ENCODE measurements at regions not wholly inside any gene's neighbourhood (a gene's known extent, or its start where the extent isn't known, plus 50 kb on each side); places are given as distances from the start of the nearest gene placed in this dataset.
"Not testable (repeated sequence)": the region's sequence is repeated elsewhere in the genome, so short reads cannot be mapped to it uniquely, and the experiment has no call there.

GRCh38 chr1:147077523-147077922 lies 94.7 kb downstream of the PRKAB2 start:
- Mint-ChIP-seq H3K27ac (no peak overlapping the region), H3K9me3 (peaks cover 5% of the 10 kb centered on the region), H3K4me1 (peaks cover 43% of the 10 kb centered on the region), H3K4me3 (no peak overlapping the region), H3K36me3 (peaks cover 2% of the 10 kb centered on the region), H3K27me3 (peaks cover 81% of the 10 kb centered on the region)

- Mint-ChIP-seq H3K27ac (no peak overlapping the region), H3K36me3 (no peaks in the 10 kb centered on the region), H3K4me1 (peaks cover 43% of the 10 kb centered on the region), H3K4me3 (no peak overlapping the region), H3K9me3 (peaks cover under 1% of the 10 kb centered on the region), H3K27me3 (peaks cover 78% of the 10 kb centered on the region)
Observed at GRCh38 chr1:147077081-147077480, 95.2 kb downstream of the PRKAB2 start.

DNA sequence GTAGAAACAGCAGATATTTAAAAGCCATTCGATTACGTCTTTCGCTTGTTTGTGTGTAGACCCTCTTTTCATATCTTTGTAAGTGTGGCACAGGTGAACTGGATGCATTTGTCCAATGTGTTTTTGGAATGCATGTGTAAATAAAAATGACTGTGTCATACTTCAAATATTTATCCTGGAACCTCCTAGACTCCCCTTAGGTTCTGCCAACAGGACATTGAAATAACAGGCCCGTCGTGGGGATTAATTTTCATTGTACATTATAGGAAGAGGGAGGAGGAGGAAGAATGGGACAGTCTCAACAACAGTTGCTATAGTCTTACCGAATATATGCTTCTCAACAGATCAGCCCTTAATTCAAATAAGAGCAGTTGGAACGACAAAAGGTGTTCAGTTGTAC lies 95.8 kb downstream of the PRKAB2 start:
- peaks cover 43% of the 10 kb centered on the region for H3K4me1 Mint-ChIP-seq
- H3K36me3 Mint-ChIP-seq = no peaks in the 10 kb centered on the region
- no peak overlapping the region for H3K4me3 Mint-ChIP-seq
- H3K9me3 Mint-ChIP-seq = no peaks in the 10 kb centered on the region
- no peak overlapping the region for H3K27ac Mint-ChIP-seq
- peaks cover 80% of the 10 kb centered on the region for H3K27me3 Mint-ChIP-seq

- peak overlapping the region; percentile 71 for H3K4me3 Mint-ChIP-seq
- H3K4me1 Mint-ChIP-seq = peaks cover 12% of the 10 kb centered on the region
- no peak overlapping the region for H3K27ac Mint-ChIP-seq
- peaks cover 3% of the 10 kb centered on the region for H3K36me3 Mint-ChIP-seq
- H3K27me3 Mint-ChIP-seq = peaks cover 62% of the 10 kb centered on the region
- peaks cover 8% of the 10 kb centered on the region for H3K9me3 Mint-ChIP-seq
Observed at GRCh38 chr1:147072482-147073432, 99.5 kb downstream of the PRKAB2 start.

GRCh38 chr1:147071142-147071541 lies 101.1 kb downstream of the PRKAB2 start:
- Mint-ChIP-seq H3K9me3 (peaks cover 8% of the 10 kb centered on the region), H3K27me3 (peaks cover 51% of the 10 kb centered on the region), H3K4me1 (peaks cover 11% of the 10 kb centered on the region), H3K27ac (no peak overlapping the region), H3K4me3 (no peak overlapping the region), H3K36me3 (peaks cover 3% of the 10 kb centered on the region)

DNA sequence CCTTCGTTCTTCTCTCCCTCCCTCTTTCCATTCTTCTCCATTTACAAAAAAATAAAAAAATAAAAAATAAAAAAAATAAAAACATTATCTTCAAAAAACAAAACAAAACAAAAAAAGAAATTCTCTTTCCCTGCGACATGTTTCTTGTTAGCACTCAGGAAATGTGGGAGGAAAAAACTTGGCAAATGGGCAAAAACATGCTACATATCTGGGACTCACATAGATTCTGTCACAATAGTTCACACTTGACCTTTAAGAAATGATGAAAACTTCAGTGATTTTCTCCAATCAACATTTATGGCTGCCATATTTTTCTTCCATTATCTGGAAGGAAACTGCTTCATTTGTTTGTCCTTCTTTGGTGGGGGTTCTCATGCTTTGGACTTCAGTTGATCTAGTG lies 109.3 kb downstream of the PRKAB2 start:
- Mint-ChIP-seq H3K4me3 (no peak overlapping the region), H3K27ac (no peak overlapping the region), H3K27me3 (peaks cover 14% of the 10 kb centered on the region), H3K36me3 (no peaks in the 10 kb centered on the region), H3K4me1 (no peaks in the 10 kb centered on the region), H3K9me3 (no peaks in the 10 kb centered on the region)

- not testable (repeated sequence) for H3K27ac Mint-ChIP-seq, H3K4me3 Mint-ChIP-seq, H3K9me3 Mint-ChIP-seq, H3K4me1 Mint-ChIP-seq, H3K36me3 Mint-ChIP-seq
- peaks cover 14% of the 10 kb centered on the region for H3K27me3 Mint-ChIP-seq
Observed at GRCh38 chr1:147061880-147062279, 110.4 kb downstream of the PRKAB2 start.

GRCh38 chr1:147053269-147053668 lies 115.1 kb downstream of the NBPF12 start:
- H3K4me3 Mint-ChIP-seq = no peak overlapping the region
- H3K27me3 Mint-ChIP-seq = peaks cover 4% of the 10 kb centered on the region
- H3K36me3 Mint-ChIP-seq = no peaks in the 10 kb centered on the region
- no peaks in the 10 kb centered on the region for H3K4me1 Mint-ChIP-seq
- no peaks in the 10 kb centered on the region for H3K9me3 Mint-ChIP-seq
- H3K27ac Mint-ChIP-seq = no peak overlapping the region

- Mint-ChIP-seq H3K4me3 (no peak overlapping the region), H3K36me3 (no peaks in the 10 kb centered on the region), H3K27me3 (peaks cover 4% of the 10 kb centered on the region), H3K27ac (no peak overlapping the region), H3K9me3 (no peaks in the 10 kb centered on the region), H3K4me1 (no peaks in the 10 kb centered on the region)
Observed at GRCh38 chr1:147052677-147053076, 114.6 kb downstream of the NBPF12 start.

GRCh38 chr1:147052143-147052542 lies 114.0 kb downstream of the NBPF12 start:
- Mint-ChIP-seq H3K9me3 (no peaks in the 10 kb centered on the region), H3K4me3 (no peak overlapping the region), H3K36me3 (no peaks in the 10 kb centered on the region), H3K4me1 (peaks cover 2% of the 10 kb centered on the region), H3K27ac (no peak overlapping the region), H3K27me3 (peaks cover 4% of the 10 kb centered on the region)

- H3K27me3 Mint-ChIP-seq = peaks cover 4% of the 10 kb centered on the region
- H3K4me1 Mint-ChIP-seq = peaks cover 12% of the 10 kb centered on the region
- H3K4me3 Mint-ChIP-seq = no peak overlapping the region
- H3K36me3 Mint-ChIP-seq = no peaks in the 10 kb centered on the region
- no peaks in the 10 kb centered on the region for H3K9me3 Mint-ChIP-seq
- H3K27ac Mint-ChIP-seq = no peak overlapping the region
Observed at GRCh38 chr1:147051136-147051535, 113.0 kb downstream of the NBPF12 start.

GRCh38 chr1:147050654-147051053 lies 112.5 kb downstream of the NBPF12 start:
- H3K4me1 Mint-ChIP-seq = peaks cover 17% of the 10 kb centered on the region
- H3K27me3 Mint-ChIP-seq = peaks cover 4% of the 10 kb centered on the region
- H3K9me3 Mint-ChIP-seq = no peaks in the 10 kb centered on the region
- H3K4me3 Mint-ChIP-seq = no peak overlapping the region
- no peak overlapping the region for H3K27ac Mint-ChIP-seq
- H3K36me3 Mint-ChIP-seq = no peaks in the 10 kb centered on the region

DNA sequence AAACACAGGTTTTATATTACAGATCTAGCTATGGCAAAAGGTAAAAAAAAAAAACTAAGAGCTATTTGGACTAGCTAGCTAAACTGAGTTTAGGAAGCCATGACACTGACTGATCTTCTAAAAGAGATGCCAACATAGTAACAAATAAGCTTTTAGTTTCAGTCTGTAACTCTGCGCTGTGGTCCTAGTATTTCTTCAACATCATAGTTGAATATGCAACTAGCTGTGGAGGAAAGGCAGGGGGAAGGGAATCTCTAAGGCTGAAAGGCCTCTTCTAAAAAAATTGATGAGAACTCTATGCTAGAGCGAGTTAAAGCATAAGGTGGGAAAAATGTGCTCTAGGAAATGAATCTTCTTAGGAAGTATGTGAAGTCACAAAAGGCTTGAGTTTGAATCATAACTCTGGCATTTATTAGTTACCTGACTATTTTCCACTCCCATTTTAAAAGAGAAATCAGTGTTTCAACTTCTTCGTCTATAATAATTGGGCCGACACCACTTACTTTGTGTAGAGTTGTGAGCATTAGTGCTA lies 108.8 kb downstream of the NBPF12 start:
- not testable (repeated sequence) for H3K27ac Mint-ChIP-seq, H3K27me3 Mint-ChIP-seq, H3K9me3 Mint-ChIP-seq, H3K36me3 Mint-ChIP-seq
- Mint-ChIP-seq H3K4me3 (peak overlapping the region; percentile 59), H3K4me1 (peaks cover 22% of the 10 kb centered on the region)

DNA sequence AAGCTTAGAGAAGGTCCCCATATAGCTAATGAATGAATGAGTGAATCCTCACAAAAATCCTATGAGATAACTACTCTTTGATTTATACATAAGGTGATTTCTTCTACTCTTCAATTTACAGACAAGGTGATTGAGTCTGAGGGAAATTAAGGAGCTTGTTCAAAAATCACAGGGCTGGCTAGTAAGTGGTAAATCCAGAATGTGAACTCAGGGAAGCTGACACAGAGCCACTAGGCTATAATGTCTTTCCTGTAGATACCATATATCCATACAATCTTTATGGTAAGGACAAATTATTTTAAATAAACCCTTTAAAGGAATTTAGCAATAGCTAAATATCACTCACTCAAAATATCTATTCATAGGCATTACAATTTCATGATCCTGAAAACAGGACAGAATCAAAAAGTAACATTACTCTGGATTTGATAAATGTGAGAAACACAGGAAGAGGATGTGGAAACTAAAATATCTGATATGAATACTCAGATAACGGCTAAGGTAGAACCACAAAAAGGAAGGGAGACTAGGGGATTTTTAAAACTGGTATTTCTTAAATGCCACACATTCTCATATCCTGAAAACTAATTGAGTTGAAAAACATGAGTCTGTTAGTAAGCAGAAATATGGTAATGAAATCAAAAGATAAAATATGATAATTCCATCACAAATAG lies 108.2 kb downstream of the NBPF12 start:
- H3K9me3 Mint-ChIP-seq = no peaks in the 10 kb centered on the region
- H3K4me1 Mint-ChIP-seq = peaks cover 22% of the 10 kb centered on the region
- peak overlapping the region; percentile 59 for H3K4me3 Mint-ChIP-seq
- no peaks in the 10 kb centered on the region for H3K36me3 Mint-ChIP-seq
- no peaks in the 10 kb centered on the region for H3K27me3 Mint-ChIP-seq
- H3K27ac Mint-ChIP-seq = no peak overlapping the region
